Retina (tissue), 1 donor: ENCODE measurements at regions not wholly inside any gene's neighbourhood (a gene's known extent, or its start where the extent isn't known, plus 50 kb on each side); places are given as distances from the start of the nearest gene placed in this dataset.
"Not testable (repeated sequence)": the region's sequence is repeated elsewhere in the genome, so short reads cannot be mapped to it uniquely, and the experiment has no call there.

Experiments
- DNase-seq: peaks from one replicate; pipeline ENCODE4 v3.0.0-alpha.2; 2016

DNA sequence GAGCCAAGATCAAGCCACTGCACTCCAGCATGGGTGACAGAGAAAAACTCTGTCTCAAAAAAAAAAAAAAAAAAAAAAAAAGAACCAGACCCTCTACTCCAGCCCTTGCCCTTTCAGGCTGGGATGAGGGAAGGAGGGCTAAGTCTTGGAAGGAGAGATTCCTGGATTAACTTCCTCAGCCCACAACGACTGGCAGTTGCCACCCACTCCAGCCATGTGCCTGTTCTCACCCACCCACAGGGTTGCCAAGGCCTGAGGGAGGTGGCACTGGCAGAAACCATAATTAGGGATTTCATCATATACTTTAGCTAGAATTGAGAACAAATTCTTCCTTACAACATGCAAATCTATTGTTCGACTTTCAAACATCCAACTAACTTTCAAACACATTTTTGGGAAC is 87.8 kb upstream of the SLC30A5 start:
- no peak for DNase-seq

DNA sequence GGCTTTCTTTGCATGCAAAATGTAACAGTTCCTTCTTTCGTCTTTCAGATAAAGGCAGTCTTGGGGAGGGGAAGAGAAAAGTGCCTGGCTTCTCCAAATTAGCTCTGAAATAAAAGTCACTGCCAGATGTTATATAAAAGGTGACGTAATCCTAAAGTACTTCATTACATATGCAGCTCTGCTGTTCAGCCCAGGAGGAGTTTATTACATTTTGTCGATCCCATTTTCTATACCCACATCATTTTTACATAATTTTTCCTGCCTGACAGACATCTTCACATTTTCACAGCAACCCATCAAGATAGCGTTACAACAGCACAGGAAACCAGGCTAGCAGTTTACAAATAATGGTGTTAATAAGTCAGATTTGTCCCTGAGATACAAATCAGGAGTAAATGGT is 86.7 kb upstream of the SLC30A5 start:
- no peak for DNase-seq

DNA sequence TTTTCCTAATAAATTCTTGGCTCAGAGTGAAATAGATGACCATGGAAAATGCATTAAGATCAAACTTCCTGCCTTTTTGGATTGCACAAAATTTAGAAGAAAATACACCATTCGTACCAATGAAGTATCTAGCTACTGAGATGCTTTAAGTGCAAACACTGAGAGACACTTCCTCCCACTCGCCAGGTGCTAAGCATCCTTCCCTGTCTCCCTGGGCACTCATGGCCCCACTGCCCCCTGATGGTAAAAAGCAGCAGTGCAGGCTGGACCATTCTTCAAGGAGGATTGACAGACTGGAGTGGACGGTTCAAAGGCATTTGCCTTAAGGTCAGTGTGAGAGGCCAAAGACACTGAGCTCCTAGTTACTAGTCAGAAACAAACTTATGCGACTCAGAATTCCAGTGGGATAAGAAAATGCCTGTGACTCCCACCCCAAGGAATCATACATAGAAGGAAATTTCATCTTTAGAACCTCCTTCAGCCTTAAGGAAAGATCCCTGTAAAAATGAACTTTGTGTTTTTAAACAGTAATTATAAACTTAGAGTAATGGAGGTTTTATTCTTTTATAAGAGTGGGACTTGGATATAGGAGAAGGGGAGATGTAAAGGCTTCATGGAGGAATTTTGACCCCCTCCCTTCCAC is 86.0 kb upstream of the SLC30A5 start:
- DNase-seq, result peak; percentile 51

DNA sequence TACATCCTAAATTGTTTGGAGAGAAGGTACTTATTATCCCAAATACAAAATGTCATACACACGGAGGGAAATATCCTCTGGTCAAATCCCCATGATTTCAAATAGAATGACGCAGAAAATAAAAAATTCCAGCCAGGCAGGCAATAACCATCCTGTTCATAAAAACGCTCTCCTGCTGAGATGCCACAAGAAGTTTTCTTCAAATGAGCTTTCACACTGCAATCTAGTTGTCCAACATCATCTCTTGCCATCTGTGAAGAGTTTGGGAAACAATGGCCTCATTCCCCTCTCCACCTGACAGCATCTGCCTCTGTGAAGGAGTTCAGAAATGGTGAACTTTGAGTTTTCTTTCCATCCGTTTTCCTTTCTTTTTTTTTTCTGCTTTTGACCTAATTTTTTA is 83.3 kb upstream of the SLC30A5 start:
- peak; percentile 47 for DNase-seq

DNA sequence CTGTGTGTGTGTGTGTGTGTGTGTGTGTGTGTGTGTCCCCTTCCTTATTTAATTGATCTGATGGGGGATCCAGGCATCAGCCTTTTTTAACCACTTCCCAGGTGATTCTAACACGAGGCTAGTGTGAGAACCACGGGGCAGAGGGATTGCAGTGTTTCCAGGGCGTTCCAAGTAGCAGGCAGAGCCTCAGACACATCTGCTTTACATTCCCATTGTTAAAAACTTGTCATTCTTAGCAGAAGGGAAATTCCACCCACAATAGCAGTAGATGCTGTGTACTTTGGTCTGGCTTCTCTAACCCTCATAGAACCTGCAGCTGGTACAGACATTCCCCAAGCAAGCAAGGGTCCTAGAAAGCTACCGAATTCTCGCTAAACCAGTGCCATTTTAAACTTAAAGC is 81.9 kb upstream of the SLC30A5 start:
- DNase-seq, result no peak

DNA sequence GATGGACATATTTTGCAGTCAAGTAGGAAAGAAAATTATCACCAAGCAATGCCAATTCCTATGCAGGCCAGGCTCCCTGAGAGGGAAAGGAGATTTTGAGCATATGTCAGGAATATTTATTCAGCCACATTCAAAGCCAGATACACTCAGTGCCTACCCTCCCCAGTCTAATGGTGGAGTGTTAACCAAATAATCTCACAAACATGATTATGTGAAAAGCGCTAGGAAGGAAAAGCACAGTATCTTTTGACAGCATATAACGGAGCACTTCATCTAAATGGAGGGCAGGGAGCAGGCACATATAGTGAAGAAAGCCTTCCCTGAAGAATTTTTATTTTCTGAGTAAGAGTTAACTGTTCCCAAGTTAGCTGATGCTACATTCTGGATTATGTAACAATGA is 80.3 kb upstream of the SLC30A5 start:
- no peak for DNase-seq

DNA sequence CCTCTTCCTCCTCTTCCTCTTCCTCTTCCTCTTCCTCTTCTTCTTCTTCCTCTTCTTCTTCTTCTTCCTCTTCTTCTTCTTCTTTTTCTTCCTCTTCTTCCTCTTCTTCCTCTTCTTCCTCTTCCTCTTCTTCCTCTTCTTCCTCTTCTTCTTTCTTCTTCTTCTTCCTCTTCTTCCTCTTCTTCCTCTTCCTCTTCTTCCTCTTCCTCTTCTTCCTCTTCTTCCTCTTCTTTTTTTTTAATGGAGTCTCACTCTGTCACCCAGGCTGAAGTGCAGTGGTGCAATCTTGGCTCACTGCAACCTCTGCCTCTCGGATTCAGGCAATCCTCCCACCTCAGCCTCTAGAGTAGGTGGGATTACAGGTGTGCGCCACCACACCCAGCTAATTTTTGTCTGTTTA is 79.8 kb upstream of the SLC30A5 start:
- DNase-seq, result not testable (repeated sequence)

DNA sequence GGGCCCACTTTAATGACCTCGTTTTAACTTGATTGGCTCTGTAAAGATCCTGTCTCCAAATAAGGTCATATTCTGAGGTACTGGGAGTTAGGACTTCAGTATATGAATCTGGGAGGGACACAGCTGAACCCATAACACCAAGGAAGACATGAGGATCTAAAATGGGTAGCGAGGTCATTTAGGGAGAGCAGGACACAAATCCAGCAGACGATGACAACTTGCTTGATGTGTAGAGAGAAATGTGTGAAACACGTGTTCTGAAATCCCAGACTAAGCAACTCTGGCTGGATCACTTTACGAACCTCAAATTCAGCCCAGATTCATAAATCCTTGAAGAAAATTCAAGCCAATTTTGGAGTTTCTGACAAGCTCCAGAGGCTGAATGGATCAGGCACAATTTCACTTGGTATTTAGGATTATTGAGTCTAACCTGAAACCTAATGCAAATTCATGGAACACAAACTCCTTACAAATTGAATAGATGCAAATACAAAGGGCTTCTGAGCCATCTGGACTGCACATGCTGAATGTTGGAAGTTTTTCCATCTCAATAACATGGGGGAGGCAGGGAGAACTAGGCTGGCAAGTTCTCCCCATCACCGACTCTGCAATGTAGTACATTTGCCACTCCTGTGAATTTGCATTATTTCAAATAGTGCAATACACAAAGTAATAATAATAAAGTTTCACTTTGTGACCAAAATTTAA is 74.0 kb upstream of the SLC30A5 start:
- no peak for DNase-seq

DNA sequence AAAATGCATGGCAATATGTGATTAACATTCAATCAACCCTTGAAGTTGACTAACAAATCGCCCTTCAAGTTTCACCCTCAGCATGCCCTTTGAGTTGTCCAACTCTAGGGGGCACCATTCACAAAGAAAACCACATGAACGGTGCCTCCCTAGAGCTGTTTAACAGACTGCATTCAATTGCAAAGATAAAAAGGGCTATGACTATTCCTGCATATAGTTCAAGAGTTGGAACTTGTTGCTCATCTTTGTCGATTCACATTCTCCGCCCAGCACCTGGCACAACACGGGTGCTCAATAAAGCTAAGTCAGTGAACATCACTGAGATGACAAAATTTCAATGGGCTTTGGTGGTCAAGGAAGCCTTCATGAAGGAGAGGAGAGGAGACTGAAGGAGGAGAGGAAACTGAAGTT is 69.6 kb upstream of the SLC30A5 start:
- no peak for DNase-seq

DNA sequence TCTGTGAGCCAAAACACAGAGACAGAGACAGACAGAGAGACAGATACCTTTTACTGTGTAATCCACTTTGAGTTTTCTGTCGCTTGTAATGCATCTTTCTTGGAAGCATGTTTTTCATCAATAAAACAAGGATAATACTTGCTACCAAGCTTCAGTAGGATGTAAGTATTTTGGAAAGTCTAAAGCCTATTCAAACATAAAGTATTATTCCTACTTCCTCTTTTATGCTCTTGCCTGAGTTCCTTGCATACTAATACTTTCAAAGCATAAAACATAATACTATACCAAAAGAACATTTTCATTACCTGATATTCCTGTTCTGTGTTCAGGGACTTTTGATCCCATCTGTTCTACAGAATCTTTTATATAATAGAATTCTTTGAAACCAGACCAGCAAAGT is 64.5 kb upstream of the SLC30A5 start:
- DNase-seq, result no peak

DNA sequence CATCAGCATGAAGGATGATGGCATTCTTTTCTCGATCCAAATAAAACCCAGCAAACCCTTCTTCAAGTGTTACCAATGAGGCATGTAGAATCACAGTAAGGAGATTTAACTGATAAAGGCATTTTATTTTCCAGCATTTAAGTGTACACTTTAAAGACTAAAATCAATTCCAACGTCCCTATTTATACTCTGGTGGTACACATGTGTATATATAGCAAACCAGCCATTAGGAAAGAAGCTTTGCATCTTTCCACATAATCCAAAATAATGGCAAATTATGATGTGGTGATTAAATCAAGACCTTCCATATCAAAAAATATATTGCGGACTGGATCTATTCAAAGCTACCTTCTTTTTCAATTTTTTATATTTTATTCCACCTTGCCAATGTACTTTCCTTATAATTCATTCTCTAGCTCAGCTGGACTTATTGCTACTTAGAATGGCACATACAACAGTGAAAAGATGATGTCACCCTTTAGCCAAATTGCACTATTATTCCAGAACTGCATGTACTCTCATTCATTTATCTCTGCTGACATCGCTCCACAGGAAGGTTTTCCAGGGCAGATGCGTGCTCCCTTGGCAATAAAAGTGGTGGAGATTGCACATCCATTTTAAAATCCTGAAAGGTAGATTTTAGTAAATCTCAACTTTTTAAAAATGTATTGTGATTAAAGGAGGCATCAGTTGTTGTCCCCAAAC is 63.3 kb upstream of the SLC30A5 start:
- no peak for DNase-seq

DNA sequence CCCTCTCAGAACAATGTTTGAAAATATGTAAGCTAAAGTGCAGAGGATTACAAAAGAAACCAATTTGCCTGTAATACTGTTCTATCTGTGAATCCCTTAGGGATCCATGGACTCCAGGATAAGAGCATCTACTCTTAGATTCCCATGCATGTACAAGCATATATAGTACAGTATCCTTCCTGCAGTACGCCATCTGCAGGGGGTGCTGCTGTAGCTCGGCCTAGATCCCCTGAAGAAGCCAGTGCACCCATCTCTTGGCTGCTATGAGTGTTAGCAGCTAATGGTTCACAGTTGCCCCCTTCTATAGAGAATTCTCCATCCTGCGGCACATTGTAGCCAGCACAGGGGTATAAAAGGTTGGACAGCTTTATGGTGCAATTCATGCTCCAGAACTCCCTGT is 61.8 kb upstream of the SLC30A5 start:
- no peak for DNase-seq

DNA sequence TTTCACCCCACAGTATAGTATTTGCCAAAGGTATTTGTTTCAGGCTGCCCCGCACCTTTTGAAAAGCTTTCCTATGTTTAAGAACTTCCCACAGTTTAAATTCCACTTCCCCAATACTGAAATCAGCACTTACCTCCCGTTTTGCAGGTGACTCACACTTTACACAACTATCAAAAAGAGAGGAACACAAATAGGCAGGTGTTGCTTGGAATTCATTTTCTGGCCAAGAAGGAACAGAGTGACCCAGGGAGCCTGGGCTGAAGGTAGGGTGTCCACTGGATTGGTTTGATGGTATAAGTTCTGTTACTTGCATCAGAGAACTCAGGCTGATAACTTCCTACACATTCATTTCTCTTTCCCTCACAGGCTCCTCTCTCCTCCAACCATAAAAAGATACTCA is 60.1 kb upstream of the SLC30A5 start:
- DNase-seq, result no peak

DNA sequence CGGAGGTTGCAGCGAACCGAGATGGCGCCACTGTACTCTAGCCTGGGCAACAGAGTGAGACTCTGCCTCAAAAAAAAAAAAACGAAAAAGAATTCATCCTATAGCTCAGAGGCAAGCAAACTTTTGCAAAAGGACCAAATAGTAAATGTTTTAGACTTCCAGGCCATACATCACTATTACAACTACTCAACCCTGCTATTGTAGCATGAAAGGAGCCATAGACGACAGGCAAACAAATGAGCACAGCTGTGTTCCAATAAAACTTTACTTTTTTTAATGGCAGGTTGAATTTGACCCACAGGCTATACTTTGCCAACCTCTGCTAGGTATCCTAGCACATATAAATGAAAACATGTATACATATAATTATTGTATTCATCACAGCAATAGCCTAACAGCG is 58.9 kb upstream of the SLC30A5 start:
- no peak for DNase-seq

DNA sequence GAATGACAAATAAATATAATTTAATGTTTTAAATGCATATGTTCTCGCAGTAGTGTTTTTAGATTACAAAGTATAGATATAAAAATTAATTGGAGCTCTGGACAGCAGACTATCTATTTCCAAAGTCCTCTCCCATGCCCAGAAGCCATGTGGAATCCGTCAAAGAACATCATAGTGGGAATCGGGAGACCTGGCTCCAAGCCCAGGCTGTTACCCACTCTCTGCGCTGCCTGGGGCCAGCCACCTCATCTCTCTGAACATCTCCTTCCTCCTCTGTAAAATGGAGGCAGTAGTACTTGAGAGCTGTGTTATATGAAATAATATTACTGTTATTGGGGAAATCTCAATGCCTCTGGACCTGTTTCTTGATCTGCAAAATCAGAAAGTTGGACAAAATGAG is 58.1 kb upstream of the SLC30A5 start:
- no peak for DNase-seq

DNA sequence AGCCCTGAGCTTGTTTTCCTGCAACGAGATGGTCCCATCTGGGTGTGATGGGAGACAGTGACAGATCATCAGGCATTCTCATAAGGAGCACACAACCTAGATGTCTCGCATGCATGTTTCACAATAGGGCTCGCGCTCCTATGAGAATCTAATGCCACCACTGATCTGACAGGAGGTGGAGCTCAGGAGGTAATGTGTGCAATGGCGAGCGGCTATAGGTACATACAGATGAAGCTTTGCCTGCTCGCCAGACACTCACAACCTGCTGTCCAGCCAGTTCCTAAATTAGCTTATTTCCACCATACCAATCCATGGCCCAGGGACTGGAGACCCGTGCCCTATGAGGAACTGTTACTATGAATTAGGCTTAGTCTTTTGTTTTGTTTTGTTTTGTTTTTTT is 55.3 kb upstream of the SLC30A5 start:
- DNase-seq, result no peak

DNA sequence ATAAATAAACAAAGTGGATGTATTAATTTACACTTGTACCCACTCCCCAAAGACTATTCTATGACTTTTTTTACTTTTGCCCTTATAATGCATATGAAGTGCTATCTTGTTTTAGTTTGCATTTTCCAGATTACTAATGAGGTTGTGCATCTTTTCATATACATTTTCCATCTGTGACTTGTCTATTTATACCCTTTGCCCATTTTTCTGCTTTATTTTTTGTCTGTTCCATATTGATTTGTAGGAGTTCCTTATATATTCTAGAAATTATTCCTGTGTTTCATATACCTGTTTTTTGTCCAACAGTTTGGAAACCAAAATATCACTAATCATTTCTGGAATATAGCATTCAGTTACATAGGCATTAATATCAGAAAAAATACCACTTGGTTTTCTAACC is 54.0 kb upstream of the SLC30A5 start:
- no peak for DNase-seq

DNA sequence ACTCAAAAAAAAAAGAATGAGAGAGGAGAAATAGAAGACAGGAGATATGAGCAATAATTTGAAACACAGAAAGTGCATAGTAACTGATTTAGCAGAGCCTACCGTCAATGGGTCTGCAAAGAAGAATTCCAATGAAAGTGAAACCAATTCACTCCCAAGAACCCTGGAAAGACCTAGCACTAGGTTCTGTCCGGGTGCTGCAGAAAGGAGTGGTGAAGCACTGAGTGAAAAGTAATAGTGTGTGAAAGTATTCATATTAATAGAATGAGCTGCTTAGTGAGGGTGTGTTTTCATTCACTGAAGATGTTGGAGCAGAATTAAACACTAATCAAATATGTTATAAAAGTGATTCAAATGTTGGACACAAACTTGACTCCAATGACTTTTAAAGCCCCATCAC is 51.3 kb upstream of the SLC30A5 start:
- DNase-seq, result no peak

DNA sequence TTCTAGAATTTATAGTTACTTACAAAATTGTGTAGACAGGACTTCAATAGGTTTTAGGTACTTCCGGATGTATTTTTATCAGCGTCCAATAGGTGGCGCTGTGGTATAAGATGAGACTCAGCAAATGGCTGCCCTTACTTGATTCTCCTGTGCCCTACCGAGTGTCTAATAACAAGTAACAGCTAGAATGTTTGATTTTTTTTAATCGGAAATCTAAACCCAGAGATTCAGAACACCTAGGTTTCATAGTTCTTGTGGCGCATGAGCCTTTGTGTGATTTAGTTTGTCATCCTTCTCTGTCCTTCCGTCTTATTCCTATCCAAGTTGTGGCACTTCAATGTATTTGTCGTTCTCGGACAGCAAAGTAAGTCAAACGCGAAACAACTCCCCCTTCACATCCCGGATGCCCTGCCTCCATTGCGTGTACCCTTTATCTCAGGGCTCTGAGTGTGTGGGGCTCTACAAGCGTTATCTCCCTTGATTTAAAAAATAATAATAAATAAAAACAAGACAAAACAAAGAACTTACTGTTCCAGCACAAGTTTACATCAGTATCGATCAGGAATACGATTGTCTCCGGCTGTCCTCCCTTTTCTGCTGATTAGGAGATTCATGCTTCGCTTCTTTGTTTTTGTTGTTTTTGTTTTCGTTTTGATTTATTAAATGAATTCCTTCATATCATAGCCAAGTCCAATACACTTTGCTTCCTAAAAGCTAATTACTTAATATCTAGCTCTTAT is 50.7 kb upstream of the SLC30A5 start:
- DNase-seq, result peak; percentile 87

DNA sequence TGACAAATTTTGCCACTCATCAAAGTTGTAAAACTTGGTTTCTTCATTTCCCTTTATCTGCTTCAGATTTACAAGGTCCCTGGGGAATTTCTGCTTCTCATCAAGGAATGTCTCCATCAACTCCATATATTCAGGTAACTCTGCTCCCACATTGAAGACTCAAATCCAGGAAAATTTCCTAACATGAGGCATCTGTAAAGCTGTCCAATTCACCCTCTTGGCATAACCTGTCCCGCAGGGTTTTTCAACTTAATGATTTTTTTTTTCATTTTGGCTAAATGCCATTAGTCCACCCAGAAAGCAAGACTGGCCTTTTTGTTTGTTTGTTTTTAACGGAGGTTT is 50.2 kb upstream of the SLC30A5 start:
- no peak for DNase-seq
